Suppressor macrophage treated with lipopolysaccharide for 4 hours (primary cell): ENCODE measurements at regions not wholly inside any gene's neighbourhood (a gene's known extent, or its start where the extent isn't known, plus 50 kb on each side); places are given as distances from the start of the nearest gene placed in this dataset.
"Not testable (repeated sequence)": the region's sequence is repeated elsewhere in the genome, so short reads cannot be mapped to it uniquely, and the experiment has no call there.

Source experiments
- DNase-seq: peaks from one replicate; pipeline ENCODE4 v3.0.0-alpha.2; 2020

DNA sequence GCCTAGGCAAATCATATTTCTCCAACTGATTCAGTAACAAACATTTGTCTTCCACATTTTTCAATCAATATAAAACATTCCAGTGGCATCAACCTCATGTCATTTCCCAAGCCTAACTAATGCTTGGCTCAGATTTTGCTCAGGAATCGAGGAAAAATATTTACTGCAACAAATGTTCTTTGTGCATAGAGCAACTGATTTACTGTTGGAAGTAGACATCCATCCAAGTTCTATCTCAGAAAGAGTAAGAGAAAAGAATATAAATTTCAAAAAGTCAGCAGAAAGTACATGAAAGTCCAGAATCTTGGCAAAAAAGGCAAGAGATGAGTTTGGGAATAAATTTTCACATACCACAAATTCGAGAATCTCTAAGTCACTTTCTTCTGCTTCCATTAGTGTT, 2245.0 kb upstream of the RAG2 start:
- DNase-seq: no peak

DNA sequence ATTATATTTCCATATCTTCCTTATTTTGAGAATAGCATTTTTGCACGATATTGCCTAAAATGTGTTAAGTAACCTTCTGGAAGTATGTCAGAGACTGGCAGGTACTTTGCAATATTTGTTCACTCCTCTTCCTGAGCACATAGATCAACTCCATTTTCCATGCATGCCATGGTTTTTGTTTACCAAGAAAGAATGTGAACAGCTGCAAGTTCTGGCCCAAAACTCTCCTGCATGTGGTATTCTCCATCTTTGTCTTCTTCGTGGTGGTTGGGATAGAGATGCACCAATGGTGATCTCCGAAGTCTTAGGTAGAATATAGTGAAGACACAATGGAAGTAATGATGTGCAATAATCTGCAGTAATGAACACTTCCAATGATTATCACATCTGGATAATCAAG, 2241.0 kb upstream of the RAG2 start:
- DNase-seq: no peak

DNA sequence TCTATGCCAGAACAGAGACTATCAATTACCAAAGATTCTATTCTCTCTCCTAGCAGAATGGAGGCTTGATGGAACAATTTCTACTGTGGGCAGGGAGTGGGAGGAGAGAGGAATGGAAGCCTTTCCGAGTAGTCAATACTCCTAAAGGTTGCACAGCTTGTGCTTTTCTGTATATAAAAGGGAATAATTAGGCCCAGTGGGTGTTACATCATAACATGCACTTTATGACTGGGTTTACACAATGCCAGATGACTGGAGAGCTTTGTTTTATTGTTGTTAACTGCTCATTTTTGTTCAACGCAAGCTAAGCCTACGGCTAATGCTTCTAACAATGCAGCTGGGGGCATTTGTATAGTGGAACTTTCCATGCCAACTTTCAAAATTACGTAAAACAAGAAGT, 2237.9 kb upstream of the RAG2 start:
- no peak for DNase-seq

DNA sequence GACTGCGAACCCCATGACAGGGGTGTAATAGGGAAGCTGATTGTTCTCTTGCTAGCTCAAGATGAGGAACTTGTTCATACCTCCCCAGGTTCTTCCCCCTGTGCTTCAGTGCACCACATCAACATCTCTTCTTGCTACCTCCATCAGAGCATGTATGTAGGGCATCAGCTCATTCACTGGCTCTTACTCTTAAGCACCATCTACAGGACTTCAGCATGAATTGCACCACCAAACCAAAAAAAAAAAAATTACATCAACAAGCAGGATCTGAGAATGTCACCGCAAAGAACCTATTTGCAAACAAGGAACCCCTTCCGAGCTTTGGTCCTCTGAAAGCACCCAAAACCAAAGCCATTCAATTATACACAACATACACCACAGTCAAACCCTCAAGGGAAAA, 2226.5 kb upstream of the RAG2 start:
- no peak for DNase-seq

DNA sequence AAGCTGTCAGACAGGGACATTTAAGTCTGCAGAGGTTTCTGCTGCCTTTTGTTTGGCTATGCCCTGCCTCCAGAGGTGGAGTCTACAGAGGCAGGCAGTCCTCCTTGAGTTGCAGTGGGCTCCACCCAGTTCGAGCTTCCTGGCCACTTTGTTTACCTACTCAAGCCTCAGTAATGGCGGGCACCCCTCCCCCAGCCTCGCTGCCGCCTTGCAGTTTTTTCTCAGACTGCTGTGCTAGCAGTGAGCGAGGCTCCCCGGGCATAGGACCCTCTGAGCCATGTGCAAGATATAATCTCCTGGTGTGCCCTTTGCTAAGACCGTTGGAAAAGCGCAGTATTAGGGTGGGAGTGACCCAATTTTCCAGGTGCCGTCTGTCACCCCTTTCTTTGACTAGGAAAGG, 2223.8 kb upstream of the RAG2 start:
- DNase-seq: not testable (repeated sequence)

DNA sequence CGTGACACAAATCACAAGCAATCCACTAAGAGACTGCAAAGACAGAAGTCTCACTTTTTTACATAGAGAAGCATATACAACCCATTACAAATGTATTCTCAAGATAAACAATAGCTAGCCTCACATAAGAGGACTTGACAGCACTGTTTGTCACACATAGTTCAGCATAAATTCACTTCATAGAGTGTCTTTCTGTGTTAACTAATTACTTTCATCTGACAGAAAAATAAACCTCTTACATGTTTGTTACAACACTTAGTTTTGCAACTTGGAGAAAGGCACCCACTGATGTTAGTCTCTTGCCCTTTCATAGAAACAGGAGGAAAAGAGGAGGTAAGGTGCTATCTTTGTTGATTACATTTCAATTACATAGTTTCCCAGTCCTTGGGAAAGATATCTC, 2221.9 kb upstream of the RAG2 start:
- DNase-seq: no peak

DNA sequence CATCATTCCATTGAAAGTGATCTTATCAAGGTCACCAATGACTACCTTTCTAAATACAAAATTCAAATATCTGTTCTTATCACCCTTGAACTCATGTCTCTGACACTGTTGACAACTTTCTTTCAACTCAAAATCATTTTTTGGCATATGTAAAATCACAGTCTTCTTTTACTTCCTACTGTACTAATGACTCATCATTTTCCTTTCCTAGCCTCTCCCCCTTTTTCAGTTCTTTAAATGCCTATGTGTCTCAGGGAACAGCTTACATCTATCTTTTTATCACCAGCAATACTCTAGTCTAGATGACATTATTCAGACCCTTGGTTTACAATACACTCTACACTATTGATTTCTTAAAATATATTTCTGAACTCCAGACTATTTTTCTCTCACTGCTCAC, 2220.7 kb upstream of the RAG2 start:
- DNase-seq: no peak

DNA sequence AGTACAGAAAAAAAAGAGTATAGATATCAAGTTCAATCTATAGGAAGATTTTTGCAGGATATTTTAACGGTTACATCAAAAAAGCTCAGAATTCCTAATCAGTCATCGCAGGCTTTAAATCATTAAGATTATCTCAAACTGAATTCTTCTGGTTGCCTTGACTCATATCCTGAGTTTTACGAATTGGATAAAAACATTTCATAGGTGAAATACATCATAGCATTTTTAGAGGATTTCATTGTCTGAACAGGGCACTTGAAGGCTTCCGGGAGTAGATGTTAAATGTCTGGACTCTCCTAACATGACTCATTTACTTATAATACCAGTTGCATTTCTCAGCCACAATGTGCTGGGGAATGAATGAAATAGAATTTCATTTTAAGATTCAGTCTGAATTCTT, 2216.6 kb upstream of the RAG2 start:
- DNase-seq: no peak

DNA sequence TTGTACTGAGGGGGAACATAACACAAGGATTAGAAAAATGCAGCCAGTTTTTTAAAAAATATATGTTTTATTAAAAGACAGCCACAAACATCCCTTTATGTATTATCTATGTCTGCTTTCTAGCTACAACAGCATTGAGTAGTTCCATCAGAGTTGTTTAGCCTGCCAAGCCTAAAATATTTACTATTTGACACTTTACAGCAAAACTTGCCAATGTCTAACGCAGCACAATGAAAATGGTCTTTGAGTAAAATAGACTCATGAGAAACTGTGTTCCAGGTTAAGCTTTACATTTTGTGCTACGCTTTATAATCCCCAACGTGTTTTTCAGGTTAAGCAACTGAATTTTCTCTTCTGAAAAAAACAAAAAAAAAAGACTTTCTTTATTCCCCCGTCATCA, 2211.5 kb upstream of the RAG2 start:
- DNase-seq: no peak

DNA sequence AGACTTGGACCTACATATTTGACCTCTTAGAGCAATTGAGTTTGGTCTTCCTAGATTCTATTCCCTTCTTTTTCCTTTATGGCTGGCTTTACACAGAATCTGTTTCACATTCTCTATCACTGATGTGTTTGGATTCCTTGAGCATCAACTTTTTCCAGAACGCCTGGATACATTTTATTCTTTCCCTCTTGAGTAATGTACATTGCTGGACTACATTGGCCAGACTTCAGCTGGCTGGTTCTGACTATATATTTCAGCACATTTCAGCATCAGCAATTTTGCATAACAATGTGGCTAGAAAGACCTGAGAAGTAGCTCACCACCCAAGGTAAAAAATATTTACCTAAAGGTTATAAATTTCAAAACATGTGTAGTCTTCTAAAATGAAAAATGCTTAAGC, 2198.2 kb upstream of the RAG2 start:
- DNase-seq: no peak

DNA sequence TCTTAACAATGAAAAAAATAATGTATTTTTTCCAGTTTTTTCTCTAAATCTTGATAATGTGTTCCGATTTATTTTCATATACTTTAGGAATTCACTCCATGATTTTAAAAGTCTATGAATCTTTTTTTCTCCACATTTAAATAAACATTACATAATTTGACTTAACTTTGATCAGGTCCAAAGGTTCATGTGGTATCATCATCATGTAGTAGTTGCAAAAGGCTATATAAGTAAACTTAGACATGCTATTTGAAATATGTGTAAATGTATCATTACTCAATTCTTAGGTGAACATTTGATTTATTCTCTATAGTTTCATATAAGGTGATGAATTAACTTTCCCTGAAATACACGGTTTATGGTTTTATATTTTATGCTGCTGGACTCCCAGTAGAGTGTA, 2197.0 kb upstream of the RAG2 start:
- no peak for DNase-seq

DNA sequence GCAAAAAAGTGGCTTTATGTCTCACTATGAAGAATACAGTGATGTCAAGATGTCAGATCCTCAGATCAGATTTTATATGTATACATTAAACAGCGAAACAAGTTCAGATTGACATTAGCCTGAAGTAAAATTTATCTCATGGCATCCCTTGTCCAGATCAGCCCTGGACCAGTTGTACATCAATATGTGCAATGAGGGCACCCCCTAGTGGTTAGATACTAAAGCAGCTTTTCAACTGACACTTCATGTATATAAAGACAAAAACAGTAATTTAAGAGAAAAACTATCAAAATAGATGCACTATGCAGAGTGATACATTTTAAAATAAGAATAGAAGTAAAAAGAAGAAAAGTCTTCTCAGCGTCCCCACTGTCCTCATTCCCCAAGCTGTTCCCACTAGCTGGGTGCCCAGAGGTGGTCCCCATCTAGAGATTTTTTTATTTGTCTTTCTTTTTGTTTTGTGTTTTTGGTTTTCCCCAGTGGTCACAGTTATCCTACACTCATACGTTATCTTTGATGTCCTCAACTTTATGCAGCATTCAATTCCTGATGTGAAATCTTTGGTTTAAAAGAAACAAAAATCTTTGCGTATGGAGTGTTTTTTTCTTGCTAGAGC, 2193.4 kb upstream of the RAG2 start:
- DNase-seq: peak; percentile 67

DNA sequence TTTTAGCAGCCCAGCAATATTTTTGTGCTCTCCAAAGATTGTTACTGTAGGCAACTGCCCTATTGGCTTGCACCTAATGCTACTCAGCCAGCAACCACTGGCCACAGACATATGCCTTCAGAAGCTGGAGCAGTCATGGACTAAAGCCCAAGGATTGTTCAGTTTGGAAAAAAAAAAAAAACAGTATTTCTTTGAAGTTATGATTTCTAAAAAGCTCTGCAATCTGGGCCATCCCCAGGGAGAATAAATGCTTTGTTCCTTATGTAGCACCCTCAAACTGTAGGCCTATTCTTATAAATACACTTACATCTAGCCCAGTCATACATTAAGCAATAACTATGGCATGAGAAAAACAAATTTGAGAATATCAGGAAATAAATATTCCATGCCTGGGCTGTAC, 2190.5 kb upstream of the RAG2 start:
- DNase-seq: no peak

DNA sequence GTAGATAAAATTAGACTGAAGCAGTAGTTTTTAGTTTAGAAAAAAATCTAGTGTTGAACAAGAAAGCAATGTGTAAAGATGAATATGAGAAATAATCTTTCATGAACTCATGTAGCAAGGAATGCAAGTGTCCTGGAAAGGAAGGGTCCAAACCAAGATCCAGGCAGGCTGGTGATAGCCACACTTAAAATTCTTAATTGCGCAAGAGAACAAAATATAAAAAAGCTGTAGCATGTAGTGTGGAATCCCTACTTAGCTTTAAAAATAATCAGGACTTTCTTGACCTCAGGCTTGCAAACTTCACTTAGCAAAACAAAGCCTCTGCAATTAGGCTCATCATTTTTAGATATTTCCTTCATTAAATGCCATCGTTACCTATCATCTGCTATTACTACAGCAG, 2186.1 kb upstream of the RAG2 start:
- no peak for DNase-seq

DNA sequence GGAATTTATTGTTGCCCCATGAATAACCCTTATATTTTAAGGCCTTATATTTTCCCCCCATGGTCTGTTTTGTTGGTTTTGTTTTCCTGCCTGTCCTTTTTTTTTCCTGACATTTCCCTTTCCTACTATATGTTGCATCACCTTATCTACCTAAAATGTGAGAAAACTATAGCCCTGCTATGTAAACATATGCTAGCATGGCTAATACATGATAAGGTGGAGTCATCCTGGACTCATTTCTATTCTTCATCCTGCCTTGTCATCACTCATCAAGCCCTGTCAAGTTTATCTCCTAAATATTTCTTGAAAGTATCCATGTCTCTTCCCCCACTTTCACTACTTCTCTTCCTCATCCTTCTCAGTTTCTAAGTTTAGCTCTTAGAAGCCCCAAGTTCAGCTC, 2168.8 kb upstream of the RAG2 start:
- DNase-seq: no peak

DNA sequence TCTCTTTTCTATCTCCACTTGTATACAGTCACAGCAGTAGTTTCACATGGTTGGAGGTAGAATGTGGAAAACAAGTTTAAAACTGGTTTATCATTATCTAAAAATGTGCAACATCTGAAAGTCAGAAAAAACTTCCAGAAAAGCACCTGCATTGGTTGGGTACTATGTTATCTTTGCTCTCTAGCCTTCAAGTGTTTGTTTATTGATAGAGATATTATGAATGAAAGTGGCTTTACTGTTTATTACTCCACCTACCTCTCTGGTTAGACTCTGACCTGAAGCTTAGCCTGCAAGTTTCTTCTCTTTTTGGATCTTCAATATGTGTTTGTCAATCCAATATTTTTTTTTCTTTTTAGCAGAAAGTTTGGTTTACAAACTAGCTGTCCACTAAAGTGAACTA, 2161.4 kb upstream of the RAG2 start:
- no peak for DNase-seq

DNA sequence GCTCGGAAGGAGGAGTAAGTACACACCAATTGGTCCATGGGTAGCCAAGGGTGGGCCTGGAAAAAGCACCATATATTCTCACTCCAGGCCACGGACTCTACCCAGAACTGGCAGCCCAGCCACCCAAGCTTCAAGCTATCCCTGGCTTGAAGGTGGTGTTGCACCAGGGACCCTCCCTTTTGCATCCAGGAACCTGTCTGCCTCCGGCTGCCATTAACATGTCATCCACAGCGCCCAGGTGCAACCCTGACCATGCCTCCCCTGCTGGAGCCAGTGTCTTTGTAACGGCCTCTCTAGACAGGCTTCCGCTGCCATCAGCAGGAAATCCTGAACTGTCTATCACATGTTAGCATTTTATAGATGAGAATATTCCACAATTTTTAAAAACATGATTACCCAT, 2158.5 kb upstream of the RAG2 start:
- DNase-seq: no peak

DNA sequence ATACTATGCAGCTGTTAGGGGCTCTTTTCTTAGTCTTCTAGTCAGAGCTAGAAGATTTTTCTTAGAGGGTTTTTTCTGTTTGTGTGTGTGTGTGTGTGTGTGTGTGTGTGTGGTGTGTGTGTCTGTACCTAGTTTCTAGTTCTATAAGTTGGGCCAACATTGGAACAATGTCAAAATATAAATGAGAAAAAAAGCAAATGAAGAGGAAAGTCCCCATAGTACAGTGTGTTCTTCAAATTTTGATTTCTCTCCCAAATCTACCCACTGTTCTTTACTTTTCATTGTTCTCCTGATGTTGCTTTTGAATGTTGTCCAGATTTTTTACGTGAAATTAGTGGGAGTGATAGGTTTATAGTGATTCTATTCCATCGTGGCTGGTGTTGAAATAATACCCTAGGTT, 2153.4 kb upstream of the RAG2 start:
- DNase-seq: no peak

DNA sequence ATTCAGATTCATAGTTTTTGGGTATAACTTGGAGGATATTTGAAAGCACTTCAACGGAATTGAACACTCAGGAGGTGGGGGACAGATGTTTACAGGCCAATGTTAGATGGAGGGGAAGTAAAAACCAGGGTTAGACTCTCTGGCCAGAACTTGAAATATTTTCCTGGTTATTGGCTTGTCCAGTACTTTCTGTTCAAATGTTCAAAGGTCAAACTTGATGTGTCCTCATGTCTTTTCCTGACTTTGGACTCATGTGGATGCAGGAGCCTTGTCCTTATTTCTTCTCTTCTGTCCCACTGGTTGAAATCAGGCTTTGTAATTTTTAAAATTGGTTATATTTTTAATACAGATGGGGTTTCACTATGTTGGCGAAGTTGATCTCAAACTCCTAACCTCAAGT, 2148.5 kb upstream of the RAG2 start:
- DNase-seq: not testable (repeated sequence)

DNA sequence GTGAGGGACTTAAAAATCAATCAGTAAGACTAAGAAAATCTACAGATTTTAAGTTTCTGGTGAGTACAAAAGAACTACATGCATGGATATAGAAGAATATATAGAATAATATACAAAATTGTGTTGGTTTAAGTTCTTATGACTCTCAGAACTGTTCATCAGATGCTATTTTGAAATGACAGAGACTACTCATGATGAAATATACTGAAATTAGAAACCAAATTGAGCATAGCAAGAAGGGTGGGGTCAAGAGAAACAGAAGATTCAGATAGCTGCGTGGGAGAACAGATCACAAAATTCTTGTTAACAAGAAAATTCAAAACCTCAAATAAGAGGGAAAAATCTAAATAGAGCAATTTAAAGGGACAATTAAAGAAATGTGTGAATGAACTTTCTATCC, 2125.3 kb upstream of the RAG2 start:
- DNase-seq: no peak

DNA sequence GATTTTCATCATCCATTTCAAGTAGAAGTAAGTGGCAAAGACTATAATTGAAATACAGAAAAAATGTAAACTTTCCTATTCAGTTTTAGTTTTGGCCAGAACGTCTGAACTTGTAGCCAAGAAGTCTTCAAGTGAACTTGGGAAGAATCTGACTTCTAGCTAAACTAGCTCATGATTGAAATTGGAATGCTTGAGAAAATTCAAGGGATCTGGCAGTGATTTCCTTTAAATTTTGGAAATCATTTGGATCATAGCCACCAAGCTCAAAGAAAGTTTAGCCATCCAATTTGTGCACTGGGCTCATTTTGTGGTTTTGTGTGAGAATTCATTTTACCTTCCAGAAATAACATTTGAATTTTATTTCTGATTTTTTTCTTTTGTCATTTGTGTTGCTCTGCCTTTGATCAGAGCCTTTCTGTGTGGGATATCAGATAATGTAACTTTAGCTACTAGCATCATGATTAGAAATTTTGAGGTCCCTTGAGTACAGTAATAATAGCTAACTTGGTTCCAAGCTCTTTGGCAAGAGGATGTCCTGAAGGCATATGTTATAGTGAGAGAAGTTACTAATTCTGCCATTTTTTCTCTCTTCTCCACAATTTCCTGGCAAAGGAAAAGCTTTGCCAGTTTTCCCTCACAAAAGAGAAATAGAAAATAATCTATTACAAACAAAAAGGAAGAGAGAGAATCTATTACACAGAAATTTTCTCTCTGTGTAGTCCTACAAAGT, 2123.7 kb upstream of the RAG2 start:
- DNase-seq: no peak

DNA sequence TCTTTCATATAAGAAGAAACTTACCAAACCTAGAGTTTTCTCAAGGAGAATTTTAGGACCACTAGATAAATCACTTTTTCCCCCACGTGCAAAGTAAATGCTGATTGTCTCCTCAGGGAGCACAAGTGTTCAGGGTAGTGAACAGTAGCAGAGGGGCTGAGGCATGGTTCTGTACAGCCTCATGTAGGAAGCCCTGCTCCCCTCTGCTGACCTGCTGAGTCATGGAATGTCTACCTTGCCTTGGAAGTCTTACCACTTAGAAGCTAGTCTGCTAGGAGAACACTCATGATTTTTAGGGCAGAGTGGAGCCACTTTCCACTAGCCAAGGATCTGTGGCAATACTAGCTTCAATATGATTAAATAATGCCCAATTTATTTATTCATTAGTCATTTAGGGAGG, 2120.6 kb upstream of the RAG2 start:
- DNase-seq: no peak

DNA sequence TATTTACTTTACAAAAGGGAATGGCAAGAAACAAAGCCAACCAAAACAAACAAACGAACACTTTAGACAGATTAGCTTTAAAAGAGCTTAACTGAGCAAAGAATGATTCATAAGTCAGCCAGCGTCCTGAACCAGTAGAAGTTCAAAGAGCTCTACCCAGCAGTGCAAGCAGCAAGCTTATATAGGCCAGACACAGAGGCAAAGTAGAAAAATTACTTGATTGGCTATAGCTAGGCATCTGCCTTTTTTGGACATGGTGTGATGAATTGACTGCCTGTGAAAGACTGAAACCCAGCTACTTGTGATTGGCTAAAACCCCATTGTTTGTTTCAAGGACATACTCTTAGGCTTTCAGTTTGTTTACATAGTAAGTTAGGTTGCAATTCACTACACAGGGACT, 2120.0 kb upstream of the RAG2 start:
- DNase-seq: no peak

DNA sequence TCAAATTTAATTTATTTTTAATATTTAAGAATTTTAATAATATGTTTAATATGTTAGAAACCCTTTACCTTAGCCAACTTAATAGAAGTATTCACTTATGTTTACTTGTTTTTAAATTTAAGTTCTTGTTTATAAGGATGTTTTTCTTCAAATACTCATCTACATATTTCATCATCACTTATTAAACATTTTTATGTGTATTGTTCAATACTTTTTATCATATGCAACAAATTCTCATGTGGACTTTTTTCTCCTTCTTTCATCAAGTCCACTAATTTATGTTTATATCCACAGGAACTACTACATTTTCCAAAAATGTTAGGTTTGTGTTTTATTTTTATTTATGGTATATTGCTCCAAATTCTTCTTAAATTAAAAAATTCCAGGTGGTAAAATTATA, 2113.1 kb upstream of the RAG2 start:
- DNase-seq: no peak

DNA sequence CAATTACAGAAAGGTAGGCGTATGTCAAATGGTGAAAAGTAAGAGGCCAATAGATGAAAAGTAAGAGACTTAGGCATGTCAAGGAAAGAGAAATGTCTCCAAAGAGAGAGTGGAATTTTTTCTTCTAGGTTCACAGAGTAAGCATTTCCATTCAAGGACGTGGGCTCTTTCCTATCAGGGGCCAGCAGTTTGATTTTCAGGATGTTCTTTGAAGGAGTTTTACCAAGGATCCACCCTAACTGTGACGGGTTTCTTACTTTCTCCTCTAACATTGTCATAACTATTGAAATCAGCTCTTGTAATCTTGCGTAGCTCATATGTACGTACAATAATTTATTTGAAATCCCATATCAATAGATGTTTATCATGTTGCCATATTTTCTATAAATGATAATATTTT, 2112.2 kb upstream of the RAG2 start:
- no peak for DNase-seq
